Vagina (tissue), 2 donors: ENCODE measurements at regions not wholly inside any gene's neighbourhood (a gene's known extent, or its start where the extent isn't known, plus 50 kb on each side); places are given as distances from the start of the nearest gene placed in this dataset.

Source experiments
- POLR2A ChIP-seq, 2 donors: fragments of 450-650 bp; IDR thresholded peaks; one replicate each; pipeline ENCODE4 v1.6.1; 2017; ENCODE audit warnings: antibody characterized with exemption in 2 of 2, mild to moderate bottlenecking in 2 of 2, moderate library complexity in 2 of 2
- POLR2AphosphoS5 ChIP-seq, 2 donors: sonication (generic); formaldehyde crosslinking; IDR thresholded peaks; one replicate each; pipeline ENCODE4 v1.9.0; 2017; ENCODE audit warnings: antibody characterized with exemption in 2 of 2, mild to moderate bottlenecking in 2 of 2, low read depth in 1 of 2; ENCODE audit not compliant: insufficient read depth in 1 of 2
- TF ChIP-seq, protein P1 (sequence below), 3 experiments: fragments of 450-650 bp in 2 of 3; fragments of 200-600 bp in 1 of 3; sonication (generic) in 1 of 3; IDR thresholded peaks; one replicate each; pipeline ENCODE4 v1.5.1; 2017 to 2019; ENCODE audit warnings: antibody characterized with exemption in 3 of 3, mild to moderate bottlenecking in 2 of 3, moderate library complexity in 2 of 3

DNA sequence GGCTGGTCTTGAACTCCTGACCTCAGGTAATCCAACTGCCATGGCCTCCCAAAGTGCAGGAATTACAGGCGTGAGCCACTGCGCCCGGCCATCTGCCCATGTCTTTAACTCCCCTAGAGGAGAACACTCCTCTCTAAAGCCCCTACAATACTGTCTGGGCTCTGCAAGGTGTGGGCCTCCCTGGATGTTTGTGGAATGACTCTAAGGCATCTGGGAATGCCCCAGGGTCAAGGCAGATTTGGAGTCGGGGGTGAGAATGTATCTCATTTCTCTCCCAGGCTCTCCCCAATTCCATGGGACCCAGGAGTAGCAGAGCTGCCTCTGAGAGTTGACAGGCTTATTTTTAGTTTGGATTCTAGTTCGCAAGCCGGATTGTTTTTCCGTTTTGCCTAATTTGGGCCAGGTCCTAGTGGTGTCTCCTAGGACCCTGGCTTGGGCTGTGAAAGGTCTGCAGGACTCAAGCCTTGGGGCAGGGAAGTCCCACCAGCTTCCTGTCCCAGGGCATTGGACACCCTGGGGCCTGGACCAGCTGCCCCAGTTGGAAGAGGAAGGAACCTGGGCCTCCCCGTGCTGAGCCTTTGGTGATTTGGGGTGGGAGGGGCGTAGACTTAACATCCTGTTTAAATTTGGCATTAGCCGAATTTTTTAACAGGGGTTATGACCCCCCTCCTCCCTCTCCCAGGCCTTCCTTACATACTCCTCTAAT lies 53.5 kb downstream of the MAGEF1 start:
- TF ChIP-seq, protein P1, sequence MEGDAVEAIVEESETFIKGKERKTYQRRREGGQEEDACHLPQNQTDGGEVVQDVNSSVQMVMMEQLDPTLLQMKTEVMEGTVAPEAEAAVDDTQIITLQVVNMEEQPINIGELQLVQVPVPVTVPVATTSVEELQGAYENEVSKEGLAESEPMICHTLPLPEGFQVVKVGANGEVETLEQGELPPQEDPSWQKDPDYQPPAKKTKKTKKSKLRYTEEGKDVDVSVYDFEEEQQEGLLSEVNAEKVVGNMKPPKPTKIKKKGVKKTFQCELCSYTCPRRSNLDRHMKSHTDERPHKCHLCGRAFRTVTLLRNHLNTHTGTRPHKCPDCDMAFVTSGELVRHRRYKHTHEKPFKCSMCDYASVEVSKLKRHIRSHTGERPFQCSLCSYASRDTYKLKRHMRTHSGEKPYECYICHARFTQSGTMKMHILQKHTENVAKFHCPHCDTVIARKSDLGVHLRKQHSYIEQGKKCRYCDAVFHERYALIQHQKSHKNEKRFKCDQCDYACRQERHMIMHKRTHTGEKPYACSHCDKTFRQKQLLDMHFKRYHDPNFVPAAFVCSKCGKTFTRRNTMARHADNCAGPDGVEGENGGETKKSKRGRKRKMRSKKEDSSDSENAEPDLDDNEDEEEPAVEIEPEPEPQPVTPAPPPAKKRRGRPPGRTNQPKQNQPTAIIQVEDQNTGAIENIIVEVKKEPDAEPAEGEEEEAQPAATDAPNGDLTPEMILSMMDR (IDR thresholded peaks at IDR 0.05): no peak
- TF ChIP-seq POLR2AphosphoS5 (IDR thresholded peaks at IDR 0.05; ENCODE audit: insufficient read depth in 1 of 2, low read depth in 1 of 2): no peak
- no peak for TF ChIP-seq POLR2A (IDR thresholded peaks at IDR 0.05)
